Sciatic nerve (tissue), 2 donors: ENCODE measurements at regions not wholly inside any gene's neighbourhood (a gene's known extent, or its start where the extent isn't known, plus 50 kb on each side); places are given as distances from the start of the nearest gene placed in this dataset.
"Not testable (repeated sequence)": the region's sequence is repeated elsewhere in the genome, so short reads cannot be mapped to it uniquely, and the experiment has no call there.

Experiments
- ATAC-seq: fragments of 200-7000 bp; cut with Tn5 transposase; one replicate; pipeline ENCODE4 v1.9.1; 2020; ENCODE audit warnings: mild to moderate bottlenecking, moderate library complexity
- DNase-seq: peaks from one replicate; pipeline ENCODE4 v3.0.0-alpha.2; 2020; ENCODE audit warnings: low spot score
- intact Hi-C: fragments of 100-400 bp; cut with DNase I; formaldehyde crosslinking; loops from one replicate; pipeline ENCODE4 v1.14.2; 2022
- donor health status: DM: no; HTN: no; CAD: no.
- donor health status: DM: no; HTN: no; CAD: no.

DNA sequence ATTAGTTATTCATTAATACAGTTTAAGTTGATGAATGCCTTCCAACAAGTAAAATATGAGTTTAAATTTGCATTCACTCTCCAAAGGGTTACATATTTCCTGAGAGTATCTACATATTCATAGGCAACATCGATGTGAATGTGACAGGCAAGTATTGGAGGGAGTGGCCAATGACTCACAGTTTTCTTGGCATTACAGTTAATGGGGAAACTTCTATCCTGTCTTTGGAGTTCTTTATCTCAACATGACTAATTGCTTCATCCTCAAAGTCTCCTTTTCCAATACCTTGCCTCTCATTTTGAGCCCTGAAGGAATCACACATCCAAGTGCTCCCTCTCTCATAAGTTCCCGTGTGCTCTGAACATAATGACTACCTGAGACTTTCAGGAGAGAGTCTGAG, 439.7 kb upstream of the FRG2C start:
- ATAC-seq, result no peak
- DNase-seq, result no peak
- intact Hi-C loops, result no loop called here

DNA sequence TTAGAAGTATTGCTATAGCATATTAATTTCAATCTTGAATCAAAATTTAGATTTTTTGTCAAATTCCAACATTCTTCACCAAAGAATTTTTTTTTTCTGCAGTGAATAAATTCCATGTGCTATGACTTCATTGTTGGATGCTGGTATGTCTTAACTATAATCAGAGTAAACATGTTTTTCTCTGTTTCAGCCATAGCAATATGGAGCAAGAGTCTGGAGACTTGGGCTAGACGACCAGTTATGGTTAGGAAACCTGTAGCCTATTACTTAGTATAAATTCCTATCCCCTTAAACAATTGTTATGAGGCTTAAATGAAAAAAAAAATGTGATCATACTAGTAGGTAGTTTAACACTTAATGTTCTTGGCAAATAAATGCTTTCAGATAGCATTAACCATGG, 431.9 kb upstream of the FRG2C start:
- intact Hi-C loops, result no loop called here
- no peak for ATAC-seq
- no peak for DNase-seq

DNA sequence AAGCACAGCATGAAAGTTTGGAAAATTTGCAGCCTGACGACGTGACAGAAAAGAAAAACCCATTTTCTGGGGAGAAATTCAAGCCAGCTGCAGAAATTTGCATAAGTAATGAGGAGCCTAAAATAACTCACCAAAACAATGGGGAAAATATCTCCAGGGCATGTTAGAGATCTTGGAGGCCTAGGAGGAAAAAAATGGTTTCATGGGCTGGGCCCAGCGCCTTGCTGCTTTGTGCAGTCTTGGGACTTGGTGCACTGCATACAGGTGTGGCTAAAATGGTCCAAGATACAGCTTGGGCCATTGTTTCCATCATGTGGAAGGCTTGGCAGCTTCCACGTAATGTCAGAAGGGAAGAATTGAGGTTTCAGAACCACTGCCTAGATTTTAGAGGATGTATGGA, 428.5 kb upstream of the FRG2C start:
- DNase-seq, result no peak
- no peak for ATAC-seq
- intact Hi-C loops, result no loop called here

DNA sequence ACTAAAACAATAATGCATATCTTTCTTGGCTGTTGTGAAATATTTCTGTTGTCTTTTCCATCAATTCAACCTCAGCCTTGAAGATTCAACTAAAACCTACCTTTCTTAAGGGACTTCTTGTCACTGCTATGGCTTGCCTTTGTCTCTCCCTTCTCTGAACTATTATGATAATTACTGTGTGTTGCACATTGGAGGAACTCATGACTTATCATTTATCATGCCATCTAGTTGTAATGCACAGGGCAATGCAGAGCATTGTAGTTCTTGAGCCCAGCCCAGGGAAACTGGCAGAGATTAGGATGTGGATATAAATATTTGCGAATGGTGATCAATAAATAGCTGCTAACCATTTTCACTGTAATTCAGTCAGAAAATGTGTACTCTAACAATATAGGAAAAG, 427.1 kb upstream of the FRG2C start:
- intact Hi-C loops, result no loop called here
- no peak for DNase-seq
- ATAC-seq, result no peak

DNA sequence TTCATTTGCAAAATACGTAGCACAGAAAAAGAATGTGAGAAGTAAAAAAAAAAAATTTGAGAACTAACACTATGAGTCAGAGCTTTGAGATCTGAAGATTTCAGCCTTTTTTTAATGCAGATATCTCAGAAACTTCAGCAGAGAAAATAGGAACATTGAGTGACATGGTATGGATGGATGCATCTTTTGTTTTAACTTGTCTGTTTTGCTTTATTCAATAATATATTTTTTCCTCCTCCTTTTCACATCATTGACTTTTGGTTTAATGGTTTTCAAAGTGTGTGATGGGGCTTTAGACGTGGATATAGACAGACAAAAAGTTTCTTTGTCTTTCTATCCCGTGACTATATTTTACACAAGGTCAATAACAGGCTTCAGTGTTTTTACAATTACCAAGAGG, 426.7 kb upstream of the FRG2C start:
- intact Hi-C loops, result no loop called here
- DNase-seq (no peak), ATAC-seq (no peak)

DNA sequence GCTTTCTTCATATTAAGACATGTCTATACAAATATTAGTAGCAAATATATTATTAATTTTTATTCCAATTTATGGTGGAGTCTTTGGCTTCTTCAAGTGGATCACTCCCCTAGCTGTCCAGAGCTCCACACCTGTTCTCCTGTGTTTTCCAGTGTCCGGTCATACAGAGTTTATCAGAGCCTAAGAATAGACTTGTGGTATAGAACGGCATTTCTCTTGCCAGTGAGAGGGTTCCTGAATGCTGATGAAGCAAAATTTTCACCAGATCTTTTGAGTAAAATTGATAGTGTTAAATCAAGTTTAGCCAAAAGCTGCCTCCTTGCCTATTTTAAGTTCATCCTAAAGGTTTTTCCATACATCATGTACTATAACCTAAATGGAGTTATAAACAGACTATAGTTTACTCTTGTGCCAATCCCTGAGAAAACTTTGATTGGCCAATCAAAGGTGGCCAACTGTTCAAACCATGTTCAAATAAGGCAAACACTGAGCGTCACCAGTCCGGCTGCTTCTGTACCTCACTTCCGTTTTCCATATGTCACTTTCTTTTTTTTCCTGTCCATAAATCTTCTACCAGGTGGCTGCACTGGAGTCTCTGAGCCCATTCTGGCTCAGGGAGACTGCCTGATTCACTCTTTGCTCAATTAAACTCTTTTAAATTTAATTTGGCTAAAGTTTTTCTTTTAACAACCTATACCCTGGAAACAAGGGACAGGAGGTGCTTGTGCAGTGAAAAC, 422.7 kb upstream of the FRG2C start:
- ATAC-seq, DNase-seq, intact Hi-C loops: not testable (repeated sequence)

DNA sequence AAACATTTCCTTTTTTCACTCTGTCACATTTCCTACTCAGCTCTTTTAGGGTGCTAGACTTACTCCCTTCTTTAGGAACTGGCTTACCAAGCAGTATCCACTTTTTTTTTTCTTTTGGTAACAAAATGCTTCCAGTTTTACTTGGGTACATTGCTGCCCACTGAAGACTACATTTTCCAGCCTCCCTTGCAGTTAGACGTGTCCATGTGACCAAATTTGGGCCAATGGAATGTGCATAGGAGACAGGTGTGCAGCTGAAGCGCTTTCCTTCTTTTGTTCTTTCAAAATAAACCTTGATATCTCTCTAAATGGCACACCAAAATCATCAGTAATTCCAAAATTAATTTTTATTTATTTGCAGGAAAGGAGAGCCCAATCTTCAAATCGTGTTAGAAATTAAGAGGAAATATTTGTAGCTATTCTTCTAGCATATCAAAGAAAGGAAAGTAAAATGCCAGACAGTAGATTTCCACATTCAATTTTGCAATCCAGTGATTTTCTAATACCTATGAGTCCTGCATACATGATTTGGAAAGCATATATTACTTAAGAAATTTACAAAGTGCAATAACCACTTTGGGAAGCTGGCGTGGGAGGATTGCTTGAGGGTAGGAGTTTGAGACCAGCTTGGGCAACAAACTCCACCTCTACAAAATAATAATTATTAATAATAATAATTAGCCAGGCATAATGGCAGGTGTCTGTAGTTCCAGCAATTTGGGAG, 422.0 kb upstream of the FRG2C start:
- DNase-seq (no peak), ATAC-seq (no peak)
- intact Hi-C loops, result no loop called here

DNA sequence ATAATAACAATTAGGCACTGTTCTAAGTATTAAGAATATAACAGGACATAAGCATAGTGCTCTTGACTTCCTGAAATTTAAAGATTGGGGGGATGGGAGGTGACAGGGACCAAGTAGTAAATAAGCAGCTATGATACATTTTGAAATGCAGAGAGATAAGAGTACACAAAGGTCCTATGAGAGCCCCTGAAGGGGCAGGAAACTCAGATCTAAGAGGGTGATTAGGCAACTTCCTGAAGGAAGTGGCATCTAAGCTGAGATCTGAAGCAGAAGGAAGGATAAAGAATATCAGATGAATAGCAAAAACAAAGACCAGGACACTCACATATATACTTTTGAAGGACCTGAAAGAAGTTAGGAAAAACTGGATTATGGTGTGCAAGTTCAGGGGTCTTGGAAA, 415.2 kb upstream of the FRG2C start:
- ATAC-seq (no peak), DNase-seq (no peak)
- intact Hi-C loops, result no loop called here

DNA sequence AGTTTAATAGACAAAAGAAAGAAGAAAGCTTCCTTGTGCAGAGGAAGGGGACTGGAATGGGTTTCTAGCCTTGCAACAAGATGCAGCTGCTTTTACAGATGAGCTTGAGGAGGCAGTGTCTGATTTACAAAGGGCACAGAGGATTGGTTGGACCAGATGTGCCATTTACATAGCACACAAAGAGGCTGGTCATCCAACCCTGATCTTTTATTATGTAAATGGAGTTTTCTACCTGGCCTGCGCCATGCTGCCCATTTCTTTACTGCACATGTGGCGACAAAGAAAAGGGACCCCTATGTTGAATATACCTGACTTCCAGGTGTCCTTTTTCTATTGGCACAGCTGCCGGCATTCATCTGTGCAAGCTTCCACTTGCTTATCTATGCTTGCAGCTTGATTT, 409.4 kb upstream of the FRG2C start:
- intact Hi-C loops, result no loop called here
- ATAC-seq (no peak), DNase-seq (no peak)

DNA sequence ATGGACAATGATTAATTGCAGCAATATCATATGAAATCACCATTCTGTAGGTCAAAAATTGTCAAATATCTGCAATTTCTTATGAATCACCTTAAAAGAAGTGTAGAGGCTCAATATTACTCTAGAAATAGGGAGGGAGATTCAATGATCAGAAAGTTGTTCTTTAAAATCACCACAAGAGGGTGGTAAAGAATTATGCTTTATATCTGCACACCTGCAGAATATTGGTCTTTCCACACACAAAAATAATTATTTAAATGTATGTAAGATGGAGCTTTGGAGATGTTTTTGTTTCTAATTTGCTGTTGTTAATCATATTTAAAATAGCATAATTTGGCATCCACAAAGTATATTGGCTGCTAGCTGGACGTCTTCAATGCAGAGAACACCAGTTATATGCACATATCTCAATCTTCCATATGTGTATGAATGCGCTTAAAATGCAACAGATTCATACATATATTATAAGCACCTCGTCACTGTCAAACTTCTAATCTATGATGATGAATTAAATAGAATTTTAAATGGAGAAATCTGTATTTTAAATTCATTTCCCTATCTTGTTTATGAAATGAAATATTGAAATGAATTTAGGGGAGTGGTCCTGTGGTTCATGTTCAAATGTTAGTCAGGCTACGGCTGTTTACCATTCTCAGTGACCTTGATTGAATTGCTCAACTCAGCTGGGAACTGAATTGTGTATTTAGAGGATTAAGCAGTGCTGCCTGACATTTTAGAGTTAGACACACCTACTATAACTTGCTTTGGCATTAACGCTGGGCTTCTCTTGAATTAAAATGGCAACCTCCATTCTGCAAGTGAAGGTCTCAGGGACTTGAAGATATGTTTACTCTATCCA, 405.1 kb upstream of the FRG2C start:
- ATAC-seq, DNase-seq, intact Hi-C loops: not testable (repeated sequence)

DNA sequence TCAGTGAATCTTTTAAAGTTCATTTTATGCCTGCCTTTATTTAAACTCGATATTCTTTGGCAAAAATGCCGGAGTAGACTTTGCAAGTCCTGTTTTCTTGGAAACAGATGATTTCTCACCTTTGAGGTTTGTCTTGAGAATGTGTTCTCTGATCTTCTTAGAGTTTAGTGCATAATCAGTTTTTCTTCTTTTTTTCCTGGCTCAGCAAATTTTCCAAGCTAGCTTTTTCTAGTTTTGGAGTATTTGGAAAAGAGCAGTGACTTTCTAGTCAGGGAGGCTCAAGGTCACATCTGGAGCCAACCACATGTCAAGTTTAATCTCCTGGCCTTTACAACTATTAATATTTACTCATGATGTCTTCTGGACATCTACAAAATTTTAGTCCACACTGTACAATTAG, 403.2 kb upstream of the FRG2C start:
- intact Hi-C loops, ATAC-seq, DNase-seq: not testable (repeated sequence)

DNA sequence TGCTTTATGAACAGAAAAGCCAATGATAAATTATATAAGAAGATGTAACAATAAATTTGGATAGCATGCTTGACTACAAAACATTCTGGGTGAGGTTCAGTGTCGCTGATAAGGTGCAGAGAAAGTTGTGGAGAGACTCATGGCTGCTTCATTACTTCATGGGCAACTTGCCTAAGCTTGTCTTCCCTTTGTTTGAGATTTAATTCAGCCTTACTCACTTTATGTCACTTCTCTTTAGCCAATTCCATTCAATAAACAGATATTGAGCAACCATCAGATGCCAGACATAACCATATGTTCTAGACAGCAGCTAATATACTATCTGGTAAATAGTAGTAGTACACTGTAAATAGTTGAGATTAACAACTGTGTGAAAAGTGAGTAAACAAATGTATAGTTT, 401.5 kb upstream of the FRG2C start:
- DNase-seq (no peak), ATAC-seq (no peak)
- intact Hi-C loops, result no loop called here

DNA sequence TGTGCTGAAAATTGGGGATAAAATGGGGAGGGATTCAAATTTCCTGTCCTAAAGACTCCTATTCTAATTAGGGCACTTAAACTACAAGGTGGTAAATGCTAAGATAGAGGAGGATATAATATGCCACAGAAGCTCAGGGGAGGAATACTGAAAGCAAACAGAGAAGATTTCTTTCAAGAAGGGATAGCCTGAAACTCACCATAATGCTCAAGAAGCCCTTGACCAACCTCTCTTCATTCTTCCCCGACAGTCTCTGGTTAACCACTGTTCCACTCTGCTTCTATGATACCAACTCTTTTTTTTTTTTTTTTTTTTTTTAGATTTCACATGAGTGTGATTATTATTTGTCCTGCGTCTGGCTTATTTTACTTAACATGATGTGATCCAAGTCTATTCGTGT, 398.2 kb upstream of the FRG2C start:
- intact Hi-C loops, result no loop called here
- DNase-seq (no peak), ATAC-seq (no peak)

DNA sequence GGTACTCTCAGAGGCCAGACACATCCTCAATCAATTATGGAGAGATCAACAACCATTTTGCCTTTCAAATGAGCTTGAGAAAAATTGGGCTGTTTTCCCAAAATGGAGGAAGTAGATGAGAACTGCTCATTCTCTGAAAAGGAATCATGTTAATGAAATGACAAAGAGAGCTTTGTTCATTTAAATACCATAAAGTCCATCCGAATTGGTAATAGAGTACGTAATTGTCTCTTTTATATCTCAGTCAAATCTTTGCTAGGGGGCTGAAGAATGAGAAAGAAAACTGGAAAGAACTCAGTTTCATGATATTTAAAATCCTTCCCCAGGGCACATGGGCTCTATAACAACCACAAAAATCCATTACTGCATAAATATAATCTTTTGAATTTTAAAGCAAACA, 395.6 kb upstream of the FRG2C start:
- ATAC-seq, DNase-seq, intact Hi-C loops: not testable (repeated sequence)

DNA sequence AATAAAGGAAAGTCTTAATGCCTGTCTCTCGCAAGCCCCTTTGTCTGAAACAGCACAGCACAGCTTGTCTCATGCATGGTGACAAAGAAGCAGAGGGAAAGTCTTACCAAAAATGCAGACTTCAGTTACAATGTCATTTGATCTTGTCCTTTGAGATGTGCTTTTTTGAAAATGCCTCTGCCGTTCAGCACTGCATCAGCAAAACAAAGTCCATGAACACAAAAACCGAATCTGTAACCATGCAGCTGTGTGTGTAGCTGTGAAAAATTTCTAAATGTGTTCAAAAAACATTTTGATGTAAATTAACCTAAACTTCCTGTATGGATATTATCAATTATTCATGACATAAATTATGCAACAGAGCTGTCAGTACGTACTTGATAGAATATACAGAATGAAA, 391.9 kb upstream of the FRG2C start:
- ATAC-seq, intact Hi-C loops, DNase-seq: not testable (repeated sequence)

DNA sequence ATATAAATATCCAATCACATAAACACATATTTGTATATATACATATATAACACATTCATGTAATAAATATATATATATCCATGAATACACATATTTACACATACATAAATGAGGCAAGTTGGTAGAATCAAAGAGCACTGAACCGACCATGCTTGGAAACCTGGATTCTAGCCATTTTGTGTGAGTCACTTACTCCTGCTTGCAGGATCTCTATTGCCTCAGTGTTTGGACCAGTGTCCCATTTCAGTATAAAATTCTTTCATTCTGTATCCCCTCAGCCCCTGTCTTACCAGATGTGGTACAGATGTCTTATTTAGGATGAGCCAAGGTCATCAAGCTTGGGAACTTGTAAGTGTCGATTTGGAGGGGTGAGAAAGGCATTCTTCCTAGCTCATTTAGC, 391.4 kb upstream of the FRG2C start:
- peak; percentile 85 for ATAC-seq
- intact Hi-C loops, result no loop called here

DNA sequence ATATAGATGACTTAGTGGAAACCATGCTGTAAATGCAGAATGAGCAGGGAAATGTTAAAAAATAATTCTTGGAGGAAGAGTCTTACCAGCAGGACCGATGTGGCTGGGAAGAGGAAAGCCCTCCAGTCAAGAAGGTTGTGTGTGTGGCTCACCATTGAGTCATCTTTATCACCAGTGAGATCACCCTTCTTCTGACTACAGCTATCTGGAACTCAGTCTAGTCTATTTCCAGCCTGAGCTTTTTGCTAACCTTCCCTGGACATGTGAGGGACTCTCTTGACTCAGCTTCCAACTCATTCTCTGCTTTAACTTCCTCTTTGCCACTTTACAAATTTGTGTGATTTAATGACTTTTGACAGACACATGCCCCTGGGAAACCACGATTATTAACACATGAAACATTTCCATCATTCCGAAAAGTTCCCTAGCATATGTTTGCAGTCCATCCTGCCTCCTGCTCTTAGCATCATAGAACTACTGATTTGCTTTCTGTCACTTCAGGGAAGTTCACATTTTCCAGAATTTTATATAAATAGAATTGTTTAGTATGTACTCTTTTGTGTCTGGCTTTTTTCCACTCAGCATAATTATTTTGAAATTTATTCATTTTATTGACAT, 378.5 kb upstream of the FRG2C start:
- DNase-seq, intact Hi-C loops, ATAC-seq: not testable (repeated sequence)

More for the DNA sequence above, 391.4 kb upstream of the FRG2C start:
- DNase-seq, result no peak

DNA sequence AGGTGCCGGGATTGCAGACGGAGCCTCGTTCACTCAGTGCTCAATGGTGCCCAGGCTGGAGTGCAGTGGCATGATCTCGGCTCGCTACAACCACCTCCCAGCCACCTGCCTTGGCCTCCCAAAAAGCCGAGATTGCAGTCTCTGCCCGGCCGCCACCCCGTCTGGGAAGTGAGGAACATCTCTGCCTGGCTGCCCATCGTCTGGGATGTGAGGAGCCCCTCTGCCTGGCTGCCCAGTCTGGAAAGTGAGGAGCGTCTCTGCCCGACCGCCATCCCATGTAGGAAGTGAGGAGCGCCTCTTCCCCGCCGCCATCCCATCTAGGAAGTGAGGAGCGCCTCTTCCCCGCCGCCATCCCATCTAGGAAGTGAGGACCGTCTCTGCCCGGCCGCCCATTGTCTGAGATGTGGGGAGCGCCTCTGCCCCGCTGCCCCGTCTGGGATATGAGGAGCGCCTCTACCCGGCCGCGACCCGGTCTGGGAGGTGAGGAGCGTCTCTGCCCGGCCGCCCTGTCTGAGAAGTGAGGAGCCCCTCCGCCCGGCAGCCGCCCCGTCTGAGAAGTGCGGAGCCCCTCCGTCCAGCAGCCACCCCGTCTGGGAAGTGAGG, 375.1 kb upstream of the FRG2C start:
- intact Hi-C loops, ATAC-seq, DNase-seq: not testable (repeated sequence)

DNA sequence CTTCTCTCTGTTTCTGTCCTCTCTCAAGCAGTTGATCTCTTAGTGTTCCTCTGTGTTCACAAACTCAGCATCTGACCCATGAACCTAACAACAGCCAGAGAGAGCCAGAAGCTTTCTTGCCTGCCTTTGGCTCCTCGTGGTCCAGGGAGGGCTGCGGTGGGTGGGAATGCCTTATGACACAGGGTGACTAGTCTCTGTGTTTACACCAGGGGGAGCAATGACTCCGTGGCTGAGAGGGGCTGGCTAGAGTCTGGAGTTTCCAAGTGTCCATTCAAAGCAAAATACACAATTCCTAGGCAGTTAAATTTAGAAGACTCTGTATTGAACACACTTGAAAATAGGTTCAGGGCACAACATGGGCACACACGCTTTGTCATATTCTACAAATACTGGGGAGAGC, 370.0 kb upstream of the FRG2C start:
- ATAC-seq (peak; percentile 98), DNase-seq (peak; percentile 64)
- intact Hi-C loops, result no loop called here
